KG1 (cell line): ENCODE measurements at regions not wholly inside any gene's neighbourhood (a gene's known extent, or its start where the extent isn't known, plus 50 kb on each side); places are given as distances from the start of the nearest gene placed in this dataset.
"Not testable (repeated sequence)": the region's sequence is repeated elsewhere in the genome, so short reads cannot be mapped to it uniquely, and the experiment has no call there.

Experiments
- DNase-seq: peaks from one replicate; lab custom pipeline; 2025; lab: John Stamatoyannopoulos, UW

DNA sequence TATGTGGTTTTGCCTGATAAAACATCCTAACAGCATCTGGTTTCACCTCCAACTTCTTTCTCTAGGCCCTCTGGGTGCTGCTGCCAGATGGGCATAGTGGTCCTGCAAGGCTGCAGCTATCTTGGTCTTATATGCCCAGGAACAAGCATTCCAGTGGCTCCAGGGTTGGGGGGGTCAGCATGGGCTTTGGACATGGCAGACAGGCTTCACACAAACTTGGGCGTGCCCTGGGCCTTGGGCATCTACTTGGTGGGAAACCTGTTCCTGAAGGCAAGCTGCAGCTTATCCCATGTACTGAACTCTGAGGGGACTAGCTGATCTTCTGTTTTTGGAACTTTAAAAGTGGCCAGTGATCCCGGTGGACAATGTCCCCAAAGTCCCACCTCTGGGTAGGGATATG, 54.9 kb upstream of the ZNF678 start:
- DNase-seq = no peak

GRCh38 chr1:227506490-227507393, 56.6 kb upstream of the ZNF678 start:
- DNase-seq = not testable (repeated sequence)

- not testable (repeated sequence) for DNase-seq
Measured at GRCh38 chr1:227496045-227496444, 67.3 kb upstream of the ZNF678 start.

GRCh38 chr1:227493863-227494551, 69.3 kb upstream of the ZNF678 start:
- DNase-seq = not testable (repeated sequence)

DNA sequence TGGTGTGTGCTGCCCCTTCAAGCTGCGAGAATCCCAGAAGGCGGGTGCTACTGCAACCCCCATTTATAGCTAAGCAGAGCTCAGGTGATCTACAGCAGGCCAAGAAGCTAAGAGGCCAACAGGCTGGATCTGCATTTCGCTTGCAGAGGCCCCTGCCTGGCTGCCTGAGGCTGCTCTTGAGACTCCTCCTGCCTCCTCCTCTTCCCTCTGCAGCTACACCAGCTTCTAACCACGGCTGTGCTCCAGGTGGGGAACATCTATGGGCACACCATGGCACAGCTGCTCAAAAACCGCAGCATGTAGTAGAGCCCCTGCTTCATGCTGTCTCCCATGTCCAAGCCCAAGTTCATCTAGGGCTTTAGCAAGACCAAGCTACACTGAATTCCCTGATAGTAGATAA, 72.9 kb upstream of the ZNF678 start:
- no peak for DNase-seq

- DNase-seq = no peak
Measured at GRCh38 chr1:227490001-227490400, 73.4 kb upstream of the ZNF678 start.

GRCh38 chr1:227489572-227489971, 73.8 kb upstream of the ZNF678 start:
- no peak for DNase-seq

GRCh38 chr1:227487606-227488005, 75.8 kb upstream of the ZNF678 start:
- DNase-seq = no peak

DNA sequence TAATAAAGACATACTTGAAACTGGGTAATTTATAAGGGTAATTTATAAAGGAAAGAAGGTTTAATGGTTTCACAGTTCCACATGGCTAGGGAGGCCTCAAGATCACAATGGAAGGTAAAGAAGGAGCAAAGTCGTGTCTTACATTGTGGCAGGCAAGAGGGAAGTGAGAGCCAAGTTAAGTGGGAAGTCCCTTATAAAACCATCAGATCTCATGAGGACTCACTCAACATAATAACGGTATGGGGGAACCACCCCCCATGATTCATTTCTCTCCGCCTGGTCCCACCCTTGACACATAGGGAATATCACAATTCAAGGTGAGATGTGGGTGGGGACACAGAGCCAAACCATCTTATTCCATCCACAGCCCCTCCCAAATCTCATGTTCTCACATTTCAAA, 76.8 kb upstream of the ZNF678 start:
- no peak for DNase-seq

GRCh38 chr1:227482023-227482299, 81.4 kb upstream of the ZNF678 start:
- DNase-seq = no peak

- DNase-seq = not testable (repeated sequence)
Measured at GRCh38 chr1:227474072-227474471, 89.3 kb upstream of the ZNF678 start.

- no peak for DNase-seq
Measured at GRCh38 chr1:227472772-227473171, 90.6 kb upstream of the ZNF678 start.

DNA sequence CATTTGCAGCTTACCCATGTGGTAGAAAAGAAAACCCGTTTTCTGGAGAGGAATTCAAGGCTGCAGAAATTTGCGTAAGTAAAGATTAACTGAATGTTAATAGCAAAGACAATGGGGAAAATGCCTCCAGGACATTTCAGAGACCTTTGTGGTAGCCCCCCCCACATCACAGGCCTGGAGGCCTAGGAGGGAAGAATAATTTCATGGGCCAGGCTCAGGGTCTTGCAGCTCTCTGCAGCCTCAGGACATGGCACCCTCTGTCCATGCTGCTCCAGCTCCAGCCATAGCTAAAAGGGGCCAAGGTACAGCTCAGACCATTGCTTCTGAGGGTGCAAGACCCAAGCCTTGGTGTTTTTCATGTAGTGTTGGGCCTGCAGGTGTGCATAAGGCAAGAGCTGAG, 92.7 kb upstream of the ZNF678 start:
- no peak for DNase-seq

- DNase-seq = no peak
Measured at GRCh38 chr1:227469708-227470107, 93.6 kb upstream of the ZNF678 start.

- DNase-seq = no peak
Measured at GRCh38 chr1:227466039-227466645, 97.2 kb upstream of the ZNF678 start.

GRCh38 chr1:227465256-227465655, 98.1 kb upstream of the ZNF678 start:
- DNase-seq = no peak

GRCh38 chr1:227459977-227460376, 103.4 kb upstream of the ZNF678 start:
- DNase-seq = no peak

GRCh38 chr1:227459326-227459841, 104.0 kb upstream of the ZNF678 start:
- no peak for DNase-seq

DNA sequence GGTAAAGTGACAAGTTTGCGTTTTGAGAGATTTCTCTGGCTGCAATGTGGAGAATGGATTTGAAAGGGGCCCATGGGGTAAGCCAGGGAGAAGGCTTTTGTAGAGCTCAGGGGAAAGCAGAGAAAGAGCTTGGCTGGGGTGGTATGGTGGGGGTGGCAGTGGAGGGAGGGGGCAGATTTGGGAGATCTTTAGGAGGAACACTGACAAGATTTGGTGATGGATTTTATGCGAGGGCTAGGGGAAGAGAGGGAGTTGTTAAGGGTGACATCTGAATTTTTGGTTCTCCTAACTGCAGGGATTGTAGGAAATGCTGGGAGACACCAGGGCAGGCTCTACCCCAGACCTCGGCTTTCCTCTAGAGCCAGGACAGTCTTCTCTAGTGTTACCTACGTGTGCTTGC, 108.7 kb upstream of the ZNF678 start:
- DNase-seq = no peak

- no peak for DNase-seq
Measured at GRCh38 chr1:227453631-227454355, 109.6 kb upstream of the ZNF678 start.

GRCh38 chr1:227451954-227452353, 111.4 kb upstream of the ZNF678 start:
- DNase-seq = no peak

GRCh38 chr1:227451057-227451456, 112.3 kb upstream of the ZNF678 start:
- no peak for DNase-seq
